Kidney (tissue), 13 donors: ENCODE measurements at regions not wholly inside any gene's neighbourhood (a gene's known extent, or its start where the extent isn't known, plus 50 kb on each side); places are given as distances from the start of the nearest gene placed in this dataset.

Experiments used
- DNase-seq, 5 donors: peaks; one replicate each; pipeline ENCODE4 v3.0.0-alpha.2; 2013 to 2020
- FAIRE-seq: peaks from 2 replicates; lab custom pipeline; 2012; peaks lifted over from hg19 to GRCh38; lab: Jason Lieb, UNC
- H3K27ac ChIP-seq, 2 donors: one replicate each; pipeline ENCODE4 v1.7.0; 2013; ENCODE audit warnings: low read depth in 2 of 2, low read length in 2 of 2, inconsistent platforms in 1 of 2
- H3K27me3 ChIP-seq: one replicate; pipeline ENCODE4 v1.7.1; 2013; ENCODE audit warnings: low read length, inconsistent platforms; ENCODE audit not compliant: control insufficient read depth, insufficient read depth
- H3K36me3 ChIP-seq, 3 donors: one replicate each; pipeline versions ENCODE4 v1.7.0 to v1.7.1; 2013; ENCODE audit warnings: low read length in 3 of 3, control low read depth in 1 of 3, inconsistent platforms in 1 of 3; ENCODE audit not compliant: insufficient read depth in 3 of 3, control insufficient read depth in 2 of 3
- H3K4me1 ChIP-seq, 3 donors: one replicate each; pipeline versions ENCODE4 v1.7.0 to v1.7.1; 2013; ENCODE audit warnings: low read length in 3 of 3, inconsistent platforms in 1 of 3, low read depth in 1 of 3; ENCODE audit not compliant: control insufficient read depth in 2 of 3, insufficient read depth in 2 of 3
- H3K4me3 ChIP-seq, 3 donors: one replicate each; pipeline versions ENCODE4 v1.7.0 to v1.8.1; 2013; ENCODE audit warnings: low read length in 3 of 3, control low read depth in 1 of 3, inconsistent platforms in 1 of 3
- H3K9ac ChIP-seq, 3 donors: one replicate each; pipeline versions ENCODE4 v1.7.0 to v1.7.1; 2013; ENCODE audit warnings: low read length in 3 of 3, control low read depth in 1 of 3, inconsistent platforms in 1 of 3
- H3K9me3 ChIP-seq, 3 donors: one replicate each; pipeline versions ENCODE4 v1.7.0 to v1.7.1; 2013; ENCODE audit warnings: low read length in 3 of 3, control low read depth in 1 of 3, inconsistent platforms in 1 of 3; ENCODE audit not compliant: control insufficient read depth in 2 of 3, insufficient read depth in 1 of 3
- intact Hi-C: fragments of 100-400 bp; cut with DNase I; formaldehyde crosslinking; loops from one replicate; pipeline ENCODE4 v1.11.1; 2022
- TF ChIP-seq, protein P1 (sequence below): IDR thresholded peaks from 3 replicates; pipeline ENCODE4 v1.5.1; 2012; ENCODE audit warnings: mild to moderate bottlenecking, moderate library complexity, borderline replicate concordance; ENCODE audit not compliant: insufficient read depth; ENCODE audit errors: extremely low read depth
- donor health status: control.
- donor health status: control.
- donor health status: control.
- donor health status: control.
- donor health status: control.
- donor health status: DM: yes; HTN: yes; CAD: no.
- donor health status: Normal renal cell carcinoma (clear cell type).

DNA sequence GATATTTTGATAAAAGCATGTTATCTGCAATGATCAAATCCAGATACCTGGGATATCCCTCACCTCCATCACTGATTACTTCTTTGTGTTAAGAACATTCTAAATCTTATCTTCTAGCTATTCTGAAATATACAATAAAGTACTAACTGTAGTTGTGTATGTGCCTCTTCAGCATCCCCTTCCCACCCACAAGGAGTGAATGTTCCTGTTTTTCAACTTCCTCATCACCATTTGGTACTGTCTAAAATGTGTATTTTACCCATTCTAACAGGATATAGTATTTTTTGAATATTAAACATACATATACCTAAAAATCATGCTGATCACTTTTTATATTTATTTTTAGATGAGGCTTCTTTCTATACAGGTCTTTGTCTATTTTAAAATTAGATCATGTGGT is 1252.6 kb downstream of the TMEM121 start:
- no peaks in the 10 kb centered on the region for H3K4me1 ChIP-seq
- H3K9me3 ChIP-seq = no peaks in the 10 kb centered on the region
- H3K27ac ChIP-seq = no peak overlapping the region
- no peaks in the 10 kb centered on the region for H3K36me3 ChIP-seq
- H3K27me3 ChIP-seq = no peaks in the 10 kb centered on the region
- TF ChIP-seq, protein P1, sequence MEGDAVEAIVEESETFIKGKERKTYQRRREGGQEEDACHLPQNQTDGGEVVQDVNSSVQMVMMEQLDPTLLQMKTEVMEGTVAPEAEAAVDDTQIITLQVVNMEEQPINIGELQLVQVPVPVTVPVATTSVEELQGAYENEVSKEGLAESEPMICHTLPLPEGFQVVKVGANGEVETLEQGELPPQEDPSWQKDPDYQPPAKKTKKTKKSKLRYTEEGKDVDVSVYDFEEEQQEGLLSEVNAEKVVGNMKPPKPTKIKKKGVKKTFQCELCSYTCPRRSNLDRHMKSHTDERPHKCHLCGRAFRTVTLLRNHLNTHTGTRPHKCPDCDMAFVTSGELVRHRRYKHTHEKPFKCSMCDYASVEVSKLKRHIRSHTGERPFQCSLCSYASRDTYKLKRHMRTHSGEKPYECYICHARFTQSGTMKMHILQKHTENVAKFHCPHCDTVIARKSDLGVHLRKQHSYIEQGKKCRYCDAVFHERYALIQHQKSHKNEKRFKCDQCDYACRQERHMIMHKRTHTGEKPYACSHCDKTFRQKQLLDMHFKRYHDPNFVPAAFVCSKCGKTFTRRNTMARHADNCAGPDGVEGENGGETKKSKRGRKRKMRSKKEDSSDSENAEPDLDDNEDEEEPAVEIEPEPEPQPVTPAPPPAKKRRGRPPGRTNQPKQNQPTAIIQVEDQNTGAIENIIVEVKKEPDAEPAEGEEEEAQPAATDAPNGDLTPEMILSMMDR = no peak
- no peak overlapping the region for H3K4me3 ChIP-seq
- no peak for DNase-seq
- no peak overlapping the region for H3K9ac ChIP-seq
- intact Hi-C loops = no loop called here
- FAIRE-seq = no peak

DNA sequence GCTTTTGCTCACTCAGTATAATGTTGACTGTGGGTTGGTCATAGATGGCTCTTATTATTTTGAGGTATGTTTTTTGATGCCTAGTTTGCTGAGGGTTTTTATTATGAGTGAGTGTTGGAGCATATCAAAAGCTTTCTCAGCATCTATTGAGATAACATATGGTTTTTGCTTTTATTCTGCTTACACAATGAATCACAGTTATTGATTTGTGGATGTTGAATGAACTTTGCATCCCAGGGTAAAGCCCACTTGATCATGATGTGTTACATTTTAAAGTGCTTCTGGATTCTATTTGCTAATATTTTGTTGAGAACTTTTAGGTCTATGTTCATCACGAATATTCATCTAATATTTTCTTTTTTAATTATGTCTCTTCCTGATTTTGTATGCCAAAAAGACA is 1260.3 kb downstream of the TMEM121 start:
- Histone ChIP-seq H3K27ac (no peak overlapping the region), H3K9me3 (no peaks in the 10 kb centered on the region), H3K9ac (no peak overlapping the region), H3K36me3 (no peaks in the 10 kb centered on the region), H3K4me3 (no peak overlapping the region), H3K27me3 (no peaks in the 10 kb centered on the region), H3K4me1 (no peaks in the 10 kb centered on the region)
- TF ChIP-seq, protein P1 = no peak
- intact Hi-C loops = no loop called here
- no peak for FAIRE-seq
- no peak for DNase-seq

DNA sequence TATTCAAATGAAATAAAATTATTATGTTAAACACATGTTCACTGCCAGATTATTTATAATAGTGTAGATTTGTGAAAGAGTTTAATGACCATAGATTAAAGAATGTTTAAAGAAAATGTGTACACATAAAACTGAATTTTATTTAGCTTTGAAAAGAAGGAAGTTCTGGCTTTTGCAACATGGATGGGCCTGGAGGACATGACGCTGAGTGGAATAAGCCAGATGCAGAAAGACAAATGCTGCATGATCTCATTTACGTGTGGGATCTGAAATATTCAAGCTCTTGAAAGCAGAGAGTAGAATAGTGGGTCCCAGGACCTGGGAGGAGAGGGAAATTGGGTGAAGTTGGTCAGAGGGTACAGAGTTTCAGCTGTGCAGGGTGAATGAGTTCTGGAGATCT is 1261.2 kb downstream of the TMEM121 start:
- DNase-seq = no peak
- Histone ChIP-seq H3K4me3 (no peak overlapping the region), H3K27ac (no peak overlapping the region), H3K9me3 (no peaks in the 10 kb centered on the region), H3K4me1 (no peaks in the 10 kb centered on the region), H3K27me3 (no peaks in the 10 kb centered on the region), H3K36me3 (no peaks in the 10 kb centered on the region), H3K9ac (no peak overlapping the region)
- TF ChIP-seq, protein P1 = no peak
- intact Hi-C loops = no loop called here
- no peak for FAIRE-seq

DNA sequence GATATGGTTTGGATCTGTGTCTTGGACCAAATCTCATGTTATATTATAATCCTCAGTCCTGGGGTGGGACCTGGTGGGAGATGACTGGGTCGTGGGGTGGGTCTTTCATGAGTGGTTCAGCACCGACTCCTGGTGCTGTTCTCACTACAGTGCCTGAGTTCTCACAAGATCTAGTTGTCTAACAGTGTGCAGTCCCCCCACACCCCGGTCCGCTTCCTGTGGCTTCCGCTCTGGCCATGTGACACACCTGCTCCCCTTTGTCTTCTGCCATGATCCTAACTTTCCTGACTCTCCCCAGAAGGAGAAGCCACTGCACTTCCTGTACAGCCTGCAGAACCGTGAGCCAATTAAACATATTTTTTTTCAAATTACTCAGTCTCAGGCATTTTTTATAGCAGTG is 1262.2 kb downstream of the TMEM121 start:
- H3K9me3 ChIP-seq = no peaks in the 10 kb centered on the region
- no peaks in the 10 kb centered on the region for H3K27me3 ChIP-seq
- no peak overlapping the region for H3K4me3 ChIP-seq
- no peaks in the 10 kb centered on the region for H3K4me1 ChIP-seq
- DNase-seq (no peak), FAIRE-seq (no peak)
- no peak overlapping the region for H3K9ac ChIP-seq
- H3K27ac ChIP-seq = no peak overlapping the region
- TF ChIP-seq, protein P1 = no peak
- intact Hi-C loops = no loop called here
- H3K36me3 ChIP-seq = no peaks in the 10 kb centered on the region
